HL-60/S4 treated with phorbol 12-myristate 13-acetate at 8.2 ng/mL for 4 days and 3 days (cell line): ENCODE measurements at regions not wholly inside any gene's neighbourhood (a gene's known extent, or its start where the extent isn't known, plus 50 kb on each side); places are given as distances from the start of the nearest gene placed in this dataset.
"Not testable (repeated sequence)": the region's sequence is repeated elsewhere in the genome, so short reads cannot be mapped to it uniquely, and the experiment has no call there.

Experiments
- in situ Hi-C: fragments of 300-500 bp; cut with MboI; formaldehyde crosslinking; loops from 2 replicates; pipeline ENCODE4 v1.15.0; 2022; ENCODE audit warnings: low sequenced_read_pairs

- in situ Hi-C loops, result no loop called here
These were observed 87.1 kb downstream of the HMHB1 start for GRCh38 chr5:143898916-143899591.

DNA sequence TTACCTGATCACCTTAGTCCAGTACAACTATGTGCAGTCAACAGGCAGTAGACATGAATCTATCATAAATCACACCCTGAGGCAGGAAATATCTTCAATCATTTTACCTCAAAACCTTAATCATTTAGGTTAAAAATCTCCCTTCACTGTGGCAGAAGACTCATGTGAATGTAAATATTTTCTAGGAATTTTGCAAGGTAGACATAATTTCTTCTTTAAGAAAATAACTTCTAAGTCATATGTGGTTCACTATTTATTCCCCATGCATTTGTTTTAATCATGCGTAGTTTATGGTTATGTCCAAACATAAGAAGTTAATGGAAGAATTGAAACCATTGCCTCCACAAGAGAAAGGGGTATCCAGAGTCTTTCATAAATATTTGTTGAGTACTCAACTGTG is 97.0 kb downstream of the HMHB1 start:
- in situ Hi-C loops, result no loop called here

GRCh38 chr5:143913008-143913752 is 101.2 kb downstream of the HMHB1 start:
- in situ Hi-C loops, result no loop called here

- in situ Hi-C loops, result no loop called here
These were observed 102.8 kb downstream of the HMHB1 start for GRCh38 chr5:143914756-143915155.

- in situ Hi-C loops, result no loop called here
These were observed 104.5 kb downstream of the HMHB1 start for GRCh38 chr5:143916451-143916850.

GRCh38 chr5:143918961-143919360 is 107.0 kb downstream of the HMHB1 start:
- in situ Hi-C loops, result no loop called here

DNA sequence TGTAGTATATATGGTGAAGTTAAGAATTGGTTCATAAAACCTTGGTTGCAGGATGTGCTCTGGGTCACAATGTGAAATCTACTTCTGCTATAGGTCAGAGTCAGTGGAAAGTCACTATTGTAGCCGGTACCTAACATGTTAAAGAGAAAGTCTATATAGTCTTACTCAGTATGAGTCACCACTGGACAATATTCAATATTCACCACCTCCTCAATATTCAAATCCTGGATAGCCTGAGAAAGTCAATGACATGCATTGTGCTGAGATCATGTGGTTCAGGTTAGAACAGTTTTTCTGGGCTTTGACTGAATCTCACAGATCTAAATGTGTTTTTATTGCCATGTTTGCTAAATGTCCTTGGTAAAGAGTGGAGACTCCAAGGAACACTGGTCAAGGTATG is 108.8 kb downstream of the HMHB1 start:
- in situ Hi-C loops, result no loop called here

DNA sequence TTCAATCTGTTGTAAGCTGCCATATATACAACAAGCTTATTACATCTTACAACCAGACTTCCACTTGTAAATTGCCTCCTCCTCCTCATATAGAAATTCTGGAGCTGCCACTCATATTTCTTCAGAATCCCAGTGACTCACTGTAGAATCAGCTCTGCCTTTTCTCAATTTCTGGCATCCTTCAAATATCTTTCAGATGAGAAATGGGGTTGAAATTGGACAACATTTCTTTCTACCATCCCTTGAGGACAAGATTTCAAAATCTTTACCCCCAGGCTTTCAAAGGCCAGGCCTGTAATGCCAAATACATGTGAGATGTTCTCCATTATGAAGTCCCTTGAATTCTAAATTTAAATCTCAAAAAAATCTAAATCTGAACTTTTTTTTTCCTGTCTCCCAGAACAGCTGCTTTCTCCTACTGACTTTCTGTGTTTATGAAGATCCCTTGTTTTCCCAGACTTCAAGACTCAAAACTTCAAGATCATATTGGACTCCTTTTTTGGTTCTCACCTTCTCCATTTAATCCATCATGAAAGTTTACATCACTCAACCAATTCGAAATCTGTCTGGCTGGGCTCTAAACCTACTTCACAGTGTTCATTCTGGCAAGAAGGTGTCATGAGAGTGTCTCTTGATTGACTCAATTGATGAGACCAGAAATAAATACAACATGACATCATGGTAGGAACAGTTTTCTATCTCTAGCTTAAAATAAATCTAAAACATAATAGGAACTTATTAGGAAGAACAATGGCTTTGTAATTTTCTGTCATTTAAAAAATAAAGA is 109.8 kb downstream of the HMHB1 start:
- in situ Hi-C loops, result no loop called here

GRCh38 chr5:143922718-143923117 is 110.8 kb downstream of the HMHB1 start:
- in situ Hi-C loops, result no loop called here

- in situ Hi-C loops, result no loop called here
These were observed 111.8 kb downstream of the HMHB1 start for GRCh38 chr5:143923634-143924266.

DNA sequence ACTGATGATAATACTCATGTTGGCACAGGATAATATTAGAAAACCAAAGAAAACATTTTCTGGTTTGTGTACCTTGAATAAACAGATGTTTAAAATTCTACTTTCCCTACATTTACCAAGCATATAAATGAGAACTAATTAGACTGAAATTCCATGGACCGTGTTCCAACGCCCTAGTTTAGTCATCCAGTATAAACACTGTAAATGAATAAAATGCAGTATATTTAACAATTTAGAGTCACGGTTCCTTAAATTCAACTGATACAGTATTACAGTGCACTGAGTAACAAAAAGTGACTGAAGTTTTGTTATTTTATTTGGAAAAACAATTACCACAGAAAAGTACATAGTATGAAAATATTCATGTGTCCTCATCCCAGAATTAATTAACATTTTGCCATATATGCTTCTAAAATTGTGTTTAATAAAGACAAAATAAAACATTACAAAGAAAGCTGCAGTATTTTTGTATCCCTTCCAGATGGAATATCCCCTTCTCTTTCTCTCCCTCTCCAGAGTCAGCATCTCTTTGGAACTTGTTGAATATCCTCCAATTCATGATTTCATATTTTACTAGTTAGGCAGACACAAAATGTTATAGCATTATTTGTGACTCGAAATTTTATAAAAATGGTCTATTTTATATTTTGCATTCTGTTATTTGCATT is 112.5 kb downstream of the HMHB1 start:
- in situ Hi-C loops, result no loop called here

DNA sequence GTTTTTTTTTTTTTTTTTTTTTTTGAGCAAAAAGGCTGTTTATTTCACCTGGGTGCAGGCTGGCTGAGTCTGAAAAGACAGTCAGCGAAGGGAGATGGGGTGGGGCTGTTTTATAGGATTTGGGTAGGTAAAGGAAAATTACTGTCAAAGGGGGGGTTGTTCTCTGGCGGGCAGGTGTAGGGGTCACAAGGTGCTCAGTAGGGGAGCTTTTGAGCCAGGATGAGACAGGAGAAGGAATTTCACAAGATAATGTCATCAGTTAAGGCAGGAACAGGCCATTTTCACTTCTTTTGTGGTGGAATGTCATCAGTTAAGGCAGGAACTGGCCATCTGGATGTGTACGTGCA is 113.0 kb downstream of the HMHB1 start:
- in situ Hi-C loops, result not testable (repeated sequence)

GRCh38 chr5:143929486-143929885 is 117.5 kb downstream of the HMHB1 start:
- in situ Hi-C loops, result no loop called here

DNA sequence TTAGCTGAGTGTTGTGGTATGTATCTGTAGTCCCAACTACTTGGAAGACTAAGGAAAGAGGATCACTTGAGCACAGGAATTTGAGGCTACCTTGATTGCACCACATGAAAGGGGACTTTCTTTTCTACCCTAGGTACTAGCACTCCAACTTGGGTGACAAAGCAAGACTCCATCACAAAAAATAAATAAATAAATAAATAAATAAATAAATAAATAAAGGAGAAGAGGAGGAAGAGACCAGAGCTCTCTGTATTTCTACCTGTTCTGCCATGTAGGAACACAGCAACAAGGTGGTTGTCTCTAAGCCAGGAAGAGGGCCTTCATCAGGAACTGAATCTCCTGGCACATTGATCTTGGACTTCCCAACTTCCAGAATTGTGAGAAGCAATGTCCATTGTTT is 118.6 kb downstream of the HMHB1 start:
- in situ Hi-C loops, result no loop called here

DNA sequence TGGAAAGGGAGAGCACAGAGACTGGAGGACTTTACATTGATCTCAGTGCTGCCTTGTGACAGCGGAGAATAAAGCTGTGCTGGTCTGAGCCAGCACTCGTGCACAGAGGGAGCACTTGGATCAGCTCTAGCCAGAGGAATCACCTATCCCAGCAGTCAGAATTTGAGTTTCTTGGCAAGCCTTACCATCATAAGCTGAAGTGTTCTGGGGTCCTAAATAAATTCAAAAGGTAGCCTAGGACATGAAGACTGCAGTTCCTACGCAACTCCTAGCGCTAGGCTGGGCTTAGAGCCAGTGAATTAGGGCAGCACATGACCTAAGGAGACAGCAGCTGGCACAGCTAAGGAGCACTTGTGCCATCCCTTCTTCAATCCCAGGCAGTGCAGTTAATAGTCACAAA is 119.5 kb downstream of the HMHB1 start:
- in situ Hi-C loops, result no loop called here

DNA sequence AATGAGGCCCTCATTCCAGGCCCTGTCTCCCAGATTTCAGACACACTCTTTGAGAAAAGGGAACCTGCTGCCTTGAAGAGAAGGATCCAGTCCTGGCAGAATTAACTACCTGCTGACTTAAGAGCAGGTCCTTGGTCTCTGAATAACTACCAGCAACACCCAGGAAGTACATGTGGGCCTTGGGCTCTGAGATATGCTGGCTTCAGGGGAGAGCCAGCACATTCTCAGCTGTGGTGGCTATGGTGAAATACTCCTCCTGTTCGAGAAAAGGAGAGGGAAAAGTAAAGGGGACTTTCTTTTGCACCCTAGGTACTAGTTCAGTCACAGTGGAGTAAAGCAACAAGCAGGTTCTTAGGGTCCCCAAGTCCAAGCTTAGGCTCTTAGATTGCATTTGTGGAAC is 120.0 kb downstream of the HMHB1 start:
- in situ Hi-C loops, result no loop called here

DNA sequence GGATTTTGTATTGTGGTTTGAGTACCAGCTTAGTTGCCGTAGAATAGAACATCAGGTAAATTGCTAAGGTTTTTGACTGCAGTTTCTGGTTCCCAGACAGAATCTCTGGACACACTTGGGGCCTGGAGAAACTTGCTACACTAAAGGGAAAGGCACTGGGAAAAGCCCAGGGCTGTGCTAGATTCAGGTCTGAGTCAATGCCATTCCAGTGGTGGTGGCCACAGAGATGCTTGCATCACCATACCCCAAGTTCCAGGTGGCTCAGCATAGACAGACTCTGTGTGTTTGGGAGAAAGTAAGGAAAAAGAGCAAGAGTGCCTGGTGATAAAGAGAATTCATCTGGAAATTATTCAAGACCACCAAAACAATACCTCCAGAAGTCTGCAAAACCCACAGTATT is 120.6 kb downstream of the HMHB1 start:
- in situ Hi-C loops, result no loop called here

- in situ Hi-C loops, result no loop called here
These were observed 121.5 kb downstream of the HMHB1 start for GRCh38 chr5:143933451-143933850.

DNA sequence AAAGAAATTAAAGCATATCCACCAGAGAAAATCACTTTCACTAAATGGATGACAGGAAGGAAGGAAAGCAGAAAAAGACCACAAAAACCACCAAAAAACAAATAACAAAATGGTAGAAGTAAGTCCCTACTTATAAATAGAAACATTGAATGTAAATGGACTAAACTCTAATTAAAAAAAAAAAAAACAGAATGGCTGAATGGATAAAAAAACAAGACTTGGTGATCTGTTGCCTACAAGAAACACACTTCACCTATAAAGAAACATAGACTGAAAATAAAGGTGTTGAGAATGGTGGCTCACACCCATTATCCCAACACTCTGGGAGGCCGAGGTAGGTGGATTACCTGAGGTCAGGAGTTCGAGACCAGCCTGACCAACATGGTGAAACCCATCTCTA is 122.9 kb downstream of the HMHB1 start:
- in situ Hi-C loops, result no loop called here

DNA sequence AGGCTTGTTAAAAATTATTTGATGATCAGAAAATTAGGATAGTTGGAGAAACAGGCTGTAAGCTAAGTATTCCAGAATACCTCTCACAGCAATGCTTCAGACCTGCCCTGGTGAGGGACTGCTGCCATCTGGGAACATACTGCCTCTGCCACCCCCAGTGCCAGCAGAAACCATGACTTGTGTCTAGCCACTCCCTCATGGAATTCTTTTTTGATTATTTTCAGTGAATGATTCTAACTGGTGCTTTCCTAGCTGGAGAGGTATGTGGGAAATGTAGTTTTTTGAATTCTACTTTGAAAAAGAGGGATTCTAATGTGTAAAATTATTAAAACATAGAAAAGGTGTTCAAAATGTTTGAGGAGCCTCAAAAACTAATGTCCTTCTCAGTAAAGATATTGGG is 126.3 kb downstream of the HMHB1 start:
- in situ Hi-C loops, result no loop called here

DNA sequence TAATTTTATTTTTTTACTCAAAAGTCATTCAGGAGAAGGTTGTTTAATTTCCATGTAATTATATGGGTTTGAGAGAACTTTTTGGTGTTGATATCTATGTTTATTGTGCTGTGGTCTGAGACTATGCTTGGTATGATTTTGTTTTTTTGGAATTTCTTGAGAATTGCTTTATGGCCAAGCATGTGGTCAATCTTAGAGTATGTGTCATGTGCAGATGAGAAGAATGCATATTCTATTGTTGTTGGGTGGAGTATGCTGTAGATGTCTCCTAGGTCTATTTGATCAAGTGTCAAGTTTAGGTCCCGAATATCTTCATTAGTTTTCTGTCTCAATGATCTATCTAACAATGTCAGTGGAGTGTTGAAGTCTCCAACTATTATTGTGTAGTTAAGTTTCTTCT is 134.9 kb downstream of the HMHB1 start:
- in situ Hi-C loops, result no loop called here
